H9 (cell line): ENCODE measurements at regions not wholly inside any gene's neighbourhood (a gene's known extent, or its start where the extent isn't known, plus 50 kb on each side); places are given as distances from the start of the nearest gene placed in this dataset.

Experiments used
- DNase-seq: peaks from one replicate; pipeline ENCODE4 v3.0.0-alpha.2; 2017
- H2AFZ ChIP-seq: one replicate; pipeline ENCODE4 v1.6.1; 2013; ENCODE audit warnings: mild to moderate bottlenecking, low read length, control low read depth, moderate library complexity
- H2AK5ac ChIP-seq: 2 replicates; pipeline ENCODE4 v1.6.1; 2013; ENCODE audit warnings: low read length, control low read depth, mixed read lengths; ENCODE audit not compliant: insufficient read length
- H2BK120ac ChIP-seq: one replicate; pipeline ENCODE4 v1.6.1; 2013; ENCODE audit warnings: low read depth, mild to moderate bottlenecking, low read length, control low read depth, inconsistent platforms; ENCODE audit not compliant: poor library complexity, severe bottlenecking
- H2BK12ac ChIP-seq: 2 replicates; pipeline ENCODE4 v1.6.1; 2013; ENCODE audit warnings: low read length, control low read depth, mixed read lengths, low read depth; ENCODE audit not compliant: insufficient read length
- H2BK15ac ChIP-seq: 2 replicates; pipeline ENCODE4 v1.6.1; 2013; ENCODE audit warnings: low read depth, low read length, control low read depth
- H2BK20ac ChIP-seq: one replicate; pipeline ENCODE4 v1.6.1; 2013; ENCODE audit warnings: low read depth, mild to moderate bottlenecking, low read length, control low read depth, inconsistent platforms; ENCODE audit not compliant: poor library complexity, severe bottlenecking
- H2BK5ac ChIP-seq: 2 replicates; pipeline ENCODE4 v1.6.1; 2013; ENCODE audit warnings: low read length, control low read depth, mixed read lengths; ENCODE audit not compliant: insufficient read length
- H3K14ac ChIP-seq: 2 replicates; pipeline ENCODE4 v1.6.1; 2013; ENCODE audit warnings: low read length, control low read depth; ENCODE audit not compliant: insufficient read depth
- H3K18ac ChIP-seq: 2 replicates; pipeline ENCODE4 v1.6.1; 2013; ENCODE audit warnings: low read depth, mild to moderate bottlenecking, mixed read lengths, low read length, control low read depth; ENCODE audit not compliant: insufficient read length
- H3K23ac ChIP-seq: 2 replicates; pipeline ENCODE4 v1.6.1; 2013; ENCODE audit warnings: low read length, control low read depth, mixed read lengths, low read depth; ENCODE audit not compliant: insufficient read length
- H3K23me2 ChIP-seq: 2 replicates; pipeline ENCODE4 v1.6.1; 2013; ENCODE audit warnings: low read depth, mild to moderate bottlenecking, mixed read lengths, low read length, control low read depth; ENCODE audit not compliant: insufficient read length, poor library complexity, severe bottlenecking
- H3K27ac ChIP-seq: 2 replicates; pipeline ENCODE4 v1.5.1; 2013; ENCODE audit warnings: low read length, control low read depth, mixed read lengths, low read depth; ENCODE audit not compliant: insufficient read length
- H3K27me3 ChIP-seq: 2 replicates; pipeline ENCODE4 v1.6.1; 2013; ENCODE audit warnings: low read length, control low read depth, inconsistent platforms; ENCODE audit not compliant: insufficient read depth
- H3K4ac ChIP-seq: 2 replicates; pipeline ENCODE4 v1.6.1; 2013; ENCODE audit warnings: low read depth, mild to moderate bottlenecking, control low read depth, inconsistent platforms, low read length, moderate library complexity
- H3K4me1 ChIP-seq: 2 replicates; pipeline ENCODE4 v1.6.1; 2013; ENCODE audit warnings: low read length, control low read depth, inconsistent platforms; ENCODE audit not compliant: insufficient read depth
- H3K4me2 ChIP-seq: 2 replicates; pipeline ENCODE4 v1.6.1; 2013; ENCODE audit warnings: low read length, control low read depth, mixed read lengths; ENCODE audit not compliant: insufficient read length, insufficient read depth
- H3K56ac ChIP-seq: 2 replicates; pipeline ENCODE4 v1.6.1; 2013; ENCODE audit warnings: low read depth, mild to moderate bottlenecking, mixed read lengths, low read length, control low read depth; ENCODE audit not compliant: insufficient read length
- H3K79me1 ChIP-seq: 2 replicates; pipeline ENCODE4 v1.6.1; 2013; ENCODE audit warnings: low read depth, mild to moderate bottlenecking, moderate library complexity, low read length, control low read depth, inconsistent platforms; ENCODE audit not compliant: insufficient read depth, poor library complexity, severe bottlenecking
- H3K79me2 ChIP-seq: 2 replicates; pipeline ENCODE4 v1.6.1; 2013; ENCODE audit warnings: low read length, control low read depth, inconsistent platforms; ENCODE audit not compliant: insufficient read depth
- H3K9ac ChIP-seq: 2 replicates; pipeline ENCODE4 v1.6.1; 2013; ENCODE audit warnings: low read length, control low read depth, mixed read lengths; ENCODE audit not compliant: insufficient read length; ENCODE audit errors: extremely low read depth
- H3K9me3 ChIP-seq: one replicate; pipeline ENCODE4 v1.6.1; 2013; ENCODE audit warnings: low read depth, low read length, inconsistent platforms; ENCODE audit not compliant: control insufficient read depth
- H3T11ph ChIP-seq: one replicate; pipeline ENCODE4 v1.6.1; 2013; ENCODE audit warnings: mild to moderate bottlenecking, low read length, control low read depth, inconsistent platforms
- H4K20me1 ChIP-seq: one replicate; pipeline ENCODE4 v1.6.1; 2013; ENCODE audit not compliant: control insufficient read depth, insufficient read length, insufficient read depth
- H4K5ac ChIP-seq: 2 replicates; pipeline ENCODE4 v1.6.1; 2013; ENCODE audit warnings: low read depth, mild to moderate bottlenecking, mixed read lengths, low read length, control low read depth; ENCODE audit not compliant: insufficient read length
- H4K8ac ChIP-seq: replicated peaks from 2 replicates; pipeline ENCODE4 v1.6.1; 2013; ENCODE audit warnings: low read length, control low read depth, mixed read lengths, low read depth; ENCODE audit not compliant: insufficient read length
- H4K91ac ChIP-seq: 2 replicates; pipeline ENCODE4 v1.6.1; 2013; ENCODE audit warnings: low read depth, mild to moderate bottlenecking, moderate library complexity, mixed read lengths, low read length, control low read depth; ENCODE audit not compliant: insufficient read length
- H3K27ac Mint-ChIP-seq, 3 experiments: 2 replicates in 2 of 3; 3 replicates in 1 of 3; pipeline ENCODE4 v1.8.0; 2020 to 2021; ENCODE audit warnings: mixed read lengths in 3 of 3, mild to moderate bottlenecking in 1 of 3, moderate library complexity in 1 of 3
- H3K27me3 Mint-ChIP-seq: 2 replicates; pipeline ENCODE4 v1.8.0; 2021; ENCODE audit warnings: low read depth, mild to moderate bottlenecking, moderate library complexity, mixed read lengths
- H3K36me3 Mint-ChIP-seq, 3 experiments: 2 replicates in 2 of 3; 3 replicates in 1 of 3; pipeline ENCODE4 v1.8.0; 2020 to 2021; ENCODE audit warnings: low read depth in 3 of 3, mixed read lengths in 3 of 3; ENCODE audit not compliant: insufficient read depth in 1 of 3
- H3K4me1 Mint-ChIP-seq, 2 experiments: 2 replicates each; pipeline ENCODE4 v1.8.0; 2020; ENCODE audit warnings: mixed read lengths in 2 of 2
- H3K4me3 Mint-ChIP-seq, 2 experiments: 2 replicates in 1 of 2; 3 replicates in 1 of 2; pipeline ENCODE4 v1.8.0; 2020 to 2021; ENCODE audit warnings: mild to moderate bottlenecking in 2 of 2, mixed read lengths in 2 of 2, moderate library complexity in 1 of 2
- H3K9me3 Mint-ChIP-seq, 2 experiments: 2 replicates in 1 of 2; 3 replicates in 1 of 2; pipeline ENCODE4 v1.8.0; 2020; ENCODE audit warnings: mild to moderate bottlenecking in 2 of 2, mixed read lengths in 2 of 2, moderate library complexity in 1 of 2
- CTCF ChIP-seq: fragments of 200-600 bp; sonication (generic); conservative IDR thresholded peaks from 3 replicates; pipeline ENCODE4 v1.8.0; 2021; ENCODE audit warnings: antibody characterized with exemption, mild to moderate bottlenecking
- WGBS: extraction: QIAGEN DNeasy Blood & Tissue Kit; methylation state at CpG from one replicate; pipeline ENCODE4 v1.1.7; 2013; ENCODE audit warnings: missing lambda C conversion rate, low lambda C conversion rate, mixed read lengths; ENCODE audit not compliant: insufficient read length; ENCODE audit errors: extremely low coverage; 5-methylcytosine and 5-hydroxymethylcytosine counted together

GRCh38 chr7:106545275-106545674 lies 115.7 kb downstream of the CCDC71L start:
- no peak overlapping the region for H3T11ph ChIP-seq
- H2BK15ac ChIP-seq: no peak overlapping the region
- Mint-ChIP-seq H3K4me1 (peaks cover 5 to 7% of the 10 kb centered on the region in 2 experiments; a peak in 3 of 4 replicates), H3K27ac (no peak overlapping the region), H3K9me3 (no peaks in the 10 kb centered on the region), H3K36me3 (no peaks in the 10 kb centered on the region), H3K4me3 (no peak overlapping the region), H3K27me3 (no peaks in the 10 kb centered on the region)
- no peaks in the 10 kb centered on the region for H4K20me1 ChIP-seq
- no peak overlapping the region for H4K8ac ChIP-seq
- H3K14ac ChIP-seq: no peak overlapping the region
- H3K56ac ChIP-seq: no peak overlapping the region
- no peak overlapping the region for H2AK5ac ChIP-seq
- H2AFZ ChIP-seq: no peak overlapping the region
- no peak overlapping the region for H2BK5ac ChIP-seq
- H3K23me2 ChIP-seq: no peaks in the 10 kb centered on the region
- no peaks in the 10 kb centered on the region for H3K4me1 ChIP-seq
- no peak overlapping the region for H2BK20ac ChIP-seq
- no peaks in the 10 kb centered on the region for H3K9me3 ChIP-seq
- no peak overlapping the region for H4K91ac ChIP-seq
- H2BK120ac ChIP-seq: no peak overlapping the region
- no peak overlapping the region for H3K18ac ChIP-seq
- H3K79me1 ChIP-seq: no peaks in the 10 kb centered on the region
- no peaks in the 10 kb centered on the region for H3K27me3 ChIP-seq
- no peak overlapping the region for H3K27ac ChIP-seq
- H3K23ac ChIP-seq: no peak overlapping the region
- WGBS: no CpG with 5 or more reads among the region's 3 CpGs
- no peak overlapping the region for H2BK12ac ChIP-seq
- TF ChIP-seq CTCF: no peak
- H3K79me2 ChIP-seq: no peaks in the 10 kb centered on the region
- H3K9ac ChIP-seq: no peak overlapping the region
- no peak overlapping the region for H3K4me2 ChIP-seq
- H4K5ac ChIP-seq: no peak overlapping the region
- H3K4ac ChIP-seq: no peak overlapping the region
- no peak for DNase-seq
